HCT116 (cell line): ENCODE measurements at regions not wholly inside any gene's neighbourhood (a gene's known extent, or its start where the extent isn't known, plus 50 kb on each side); places are given as distances from the start of the nearest gene placed in this dataset.

Experiments used
- ATAC-seq: fragments of 200-7000 bp; cut with Tn5 transposase; 2 replicates; pipeline ENCODE4 v1.9.1; 2020; ENCODE audit warnings: mild to moderate bottlenecking, moderate library complexity
- BruUV-seq: library from RNA; stranded (reverse); fragments of 400-500 nt; replicated peaks from 2 replicates; lab custom pipeline; 2021; lab: Mats Ljungman, UMichigan
- CTCF ChIA-PET: fragments of 300-600 bp; sonication (Branson Sonifier 250); formaldehyde crosslinking; loops from one replicate; lab custom pipeline; 2021; ENCODE audit warnings: antibody characterized with exemption; lab: Charles Lee
- POLR2A ChIA-PET: fragments of 300-600, 350-600 bp; sonication (Branson Sonifier 250); formaldehyde crosslinking; loops from one replicate; lab custom pipeline; 2021; ENCODE audit warnings: antibody characterized with exemption; lab: Charles Lee
- RAD21 ChIA-PET, 2 experiments: fragments of 300-600 bp; sonication (Branson Sonifier 250); formaldehyde crosslinking; loops; one replicate each; lab custom pipeline; 2023; ENCODE audit warnings: low total read pairs in 2 of 2; ENCODE audit not compliant: uncharacterized antibody in 2 of 2, unreplicated experiment in 2 of 2, low non-redundant PET in 1 of 2; lab: Charles Lee
- DNase-seq: peaks from one replicate; pipeline ENCODE4 v3.0.0-alpha.2; 2010; ENCODE audit warnings: low read depth, low spot score
- H2AFZ ChIP-seq: fragments of 200-600 bp; shearing (Covaris generic), sonication (generic); 2 replicates; pipeline ENCODE4 v1.6.1; 2017; ENCODE audit warnings: low read depth, mixed run types, mixed read lengths, antibody characterized with exemption, low read length; ENCODE audit not compliant: poor library complexity, severe bottlenecking
- H3K27ac ChIP-seq: 2 replicates; pipeline ENCODE4 v1.5.1; 2012; ENCODE audit warnings: low read depth, low read length
- H3K27me3 ChIP-seq: fragments of 200-600 bp; sonication (generic); 2 replicates; pipeline ENCODE4 v1.6.1; 2016; ENCODE audit warnings: mixed run types, low read length, mixed read lengths; ENCODE audit not compliant: insufficient read depth
- H3K36me3 ChIP-seq, 2 experiments: fragments of 200-500 bp in 1 of 2; fragments of 200-600 bp in 1 of 2; sonication (Bioruptor generic) in 1 of 2; sonication (generic) in 1 of 2; 2 replicates each; pipeline versions ENCODE4 v1.5.1 to v1.6.1; 2014 to 2016; ENCODE audit warnings: low read length in 2 of 2, inconsistent platforms in 1 of 2, mixed read lengths in 1 of 2, mixed run types in 1 of 2; ENCODE audit not compliant: insufficient read depth in 2 of 2, control insufficient read depth in 1 of 2
- H3K4me1 ChIP-seq, 2 experiments: fragments of 200-600 bp in 1 of 2; sonication (generic) in 1 of 2; 2 replicates each; pipeline versions ENCODE4 v1.5.1 to v1.6.1; 2012 to 2017; ENCODE audit warnings: low read length in 2 of 2, inconsistent platforms in 1 of 2, mild to moderate bottlenecking in 1 of 2, mixed read lengths in 1 of 2, mixed run types in 1 of 2, moderate library complexity in 1 of 2; ENCODE audit not compliant: insufficient read depth in 2 of 2, control insufficient read depth in 1 of 2
- H3K4me2 ChIP-seq: fragments of 200-600 bp; sonication (generic); 2 replicates; pipeline ENCODE4 v1.6.1; 2017; ENCODE audit warnings: mixed run types, low read length, mixed read lengths
- H3K4me3 ChIP-seq, 2 experiments: fragments of 200-600 bp in 1 of 2; sonication (generic) in 1 of 2; replicated peaks in 1 of 2; 2 replicates each; pipeline ENCODE4 v1.5.1; 2011 to 2016; ENCODE audit warnings: low read length in 2 of 2, control low read depth in 1 of 2, low read depth in 1 of 2, mild to moderate bottlenecking in 1 of 2, mixed read lengths in 1 of 2, mixed run types in 1 of 2
- H3K79me2 ChIP-seq: fragments of 200-600 bp; sonication (generic); 2 replicates; pipeline ENCODE4 v1.6.1; 2017; ENCODE audit warnings: mild to moderate bottlenecking, mixed run types, low read length, moderate library complexity, mixed read lengths; ENCODE audit not compliant: insufficient read depth
- H3K9ac ChIP-seq: fragments of 200-600 bp; sonication (generic); 2 replicates; pipeline ENCODE4 v1.6.1; 2016; ENCODE audit warnings: low read length, mixed read lengths
- H3K9me2 ChIP-seq: fragments of 200-600 bp; sonication (generic), shearing (Covaris generic); 2 replicates; pipeline ENCODE4 v1.6.1; 2017; ENCODE audit warnings: mixed run types, mild to moderate bottlenecking, moderate library complexity; ENCODE audit not compliant: insufficient read depth
- H3K9me3 ChIP-seq, 2 experiments: fragments of 200-500 bp in 1 of 2; fragments of 200-600 bp in 1 of 2; sonication (Bioruptor generic) in 1 of 2; sonication (generic) in 1 of 2; 2 replicates each; pipeline ENCODE4 v1.6.1; 2014 to 2017; ENCODE audit warnings: low read length in 2 of 2, mixed read lengths in 2 of 2, inconsistent platforms in 1 of 2, low read depth in 1 of 2, mild to moderate bottlenecking in 1 of 2, mixed run types in 1 of 2, moderate library complexity in 1 of 2; ENCODE audit not compliant: control insufficient read depth in 1 of 2, insufficient read depth in 1 of 2
- H4K20me1 ChIP-seq: fragments of 200-600 bp; sonication (generic), shearing (Covaris generic); 2 replicates; pipeline ENCODE4 v1.6.1; 2017; ENCODE audit warnings: mixed run types, mild to moderate bottlenecking, moderate library complexity; ENCODE audit not compliant: insufficient read depth
- CBX3 ChIP-seq: IDR thresholded peaks from 2 replicates; pipeline ENCODE4 v1.6.1; 2012; ENCODE audit warnings: low read depth
- CEBPB ChIP-seq: IDR thresholded peaks from 2 replicates; pipeline ENCODE4 v1.6.1; 2012; ENCODE audit warnings: low read depth
- EGR1 ChIP-seq: IDR thresholded peaks from 2 replicates; pipeline ENCODE4 v1.6.1; 2012; ENCODE audit warnings: low read depth
- EZH2 ChIP-seq: fragments of 200-600 bp; sonication (generic); IDR thresholded peaks from 2 replicates; pipeline ENCODE4 v1.6.1; 2017; ENCODE audit warnings: antibody characterized with exemption, mixed run types
- RAD21 ChIP-seq: IDR thresholded peaks from 2 replicates; pipeline ENCODE4 v1.6.1; 2012; ENCODE audit warnings: low read depth, mild to moderate bottlenecking
- SP1 ChIP-seq: IDR thresholded peaks from 2 replicates; pipeline ENCODE4 v1.6.1; 2012; ENCODE audit warnings: low read depth
- TCF7L2 ChIP-seq: IDR thresholded peaks from 2 replicates; pipeline ENCODE4 v1.7.0; 2011; ENCODE audit warnings: borderline replicate concordance, inconsistent platforms; ENCODE audit not compliant: insufficient read depth, insufficient read length; ENCODE audit errors: extremely low read depth
- intact Hi-C: fragments of 100-400 bp; cut with micrococcal nuclease; formaldehyde crosslinking; loops from 2 replicates; pipeline ENCODE4 v1.10.0; 2022
- TF ChIP-seq, protein P1 (sequence below): IDR thresholded peaks from 2 replicates; pipeline ENCODE4 v1.6.1; 2012
- TF ChIP-seq, protein P2 (sequence below): IDR thresholded peaks from 2 replicates; pipeline ENCODE4 v1.6.1; 2012
- TF ChIP-seq, protein P3 (sequence below): IDR thresholded peaks from 2 replicates; pipeline ENCODE4 v1.6.1; 2012; ENCODE audit warnings: low read depth

- H3K4me3 ChIP-seq = no peak overlapping the region
- no peak overlapping the region for H3K9ac ChIP-seq
- ChIA-PET RAD21 (no interaction called here), CTCF (no interaction called here), POLR2A (no interaction called here)
- H3K79me2 ChIP-seq = no peaks in the 10 kb centered on the region
- no peaks in the 10 kb centered on the region for H4K20me1 ChIP-seq
- no peaks in the 10 kb centered on the region for H3K27me3 ChIP-seq
- H3K9me3 ChIP-seq = no peaks in the 10 kb centered on the region
- H3K4me1 ChIP-seq = no peaks in the 10 kb centered on the region
- TF ChIP-seq, protein P1, sequence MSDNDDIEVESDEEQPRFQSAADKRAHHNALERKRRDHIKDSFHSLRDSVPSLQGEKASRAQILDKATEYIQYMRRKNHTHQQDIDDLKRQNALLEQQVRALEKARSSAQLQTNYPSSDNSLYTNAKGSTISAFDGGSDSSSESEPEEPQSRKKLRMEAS = no peak
- TF ChIP-seq CBX3 (no peak), EGR1 (no peak), SP1 (no peak), TCF7L2 (no peak)
- no peak overlapping the region for H3K27ac ChIP-seq
- no peaks in the 10 kb centered on the region for H3K9me2 ChIP-seq
- H3K4me2 ChIP-seq = no peak overlapping the region
- ATAC-seq (no peak), DNase-seq (no peak)
- H2AFZ ChIP-seq = no peak overlapping the region
- intact Hi-C loops = no loop called here
- H3K36me3 ChIP-seq = no peaks in the 10 kb centered on the region
- BruUV-seq = no TSS peak
Observed at GRCh38 chr21:35533893-35534292, 484.8 kb upstream of the RUNX1 start.

DNA sequence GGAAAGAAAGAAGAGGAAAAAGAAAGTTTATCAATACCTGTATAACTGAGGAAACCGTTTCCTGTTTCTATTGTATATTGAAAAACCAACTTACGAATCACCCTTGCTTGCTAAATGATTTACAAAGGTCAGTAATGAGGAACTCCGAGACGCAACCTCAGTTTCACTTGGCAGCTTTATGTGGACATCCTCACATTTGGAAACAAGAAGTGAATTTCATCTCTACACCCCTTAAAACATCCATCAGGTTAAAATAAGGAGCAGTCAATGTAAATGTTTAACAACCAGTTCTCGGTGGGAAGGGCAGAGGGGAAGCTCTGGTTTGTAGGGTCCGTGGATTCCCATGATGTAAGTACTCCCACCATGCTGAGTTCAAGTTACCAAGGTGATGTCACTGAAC is 481.7 kb upstream of the RUNX1 start:
- no peaks in the 10 kb centered on the region for H3K36me3 ChIP-seq
- ATAC-seq = no peak
- ChIA-PET CTCF (no interaction called here), POLR2A (no interaction called here)
- H3K4me3 ChIP-seq = no peak overlapping the region
- no peak overlapping the region for H3K27ac ChIP-seq
- no peaks in the 10 kb centered on the region for H3K27me3 ChIP-seq
- TF ChIP-seq, protein P1 = no peak
- no peak for TF ChIP-seq TCF7L2
- no peak for TF ChIP-seq RAD21
- TF ChIP-seq, protein P2, sequence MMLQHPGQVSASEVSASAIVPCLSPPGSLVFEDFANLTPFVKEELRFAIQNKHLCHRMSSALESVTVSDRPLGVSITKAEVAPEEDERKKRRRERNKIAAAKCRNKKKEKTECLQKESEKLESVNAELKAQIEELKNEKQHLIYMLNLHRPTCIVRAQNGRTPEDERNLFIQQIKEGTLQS = no peak
- no peak for TF ChIP-seq CEBPB
- TF ChIP-seq, protein P3, sequence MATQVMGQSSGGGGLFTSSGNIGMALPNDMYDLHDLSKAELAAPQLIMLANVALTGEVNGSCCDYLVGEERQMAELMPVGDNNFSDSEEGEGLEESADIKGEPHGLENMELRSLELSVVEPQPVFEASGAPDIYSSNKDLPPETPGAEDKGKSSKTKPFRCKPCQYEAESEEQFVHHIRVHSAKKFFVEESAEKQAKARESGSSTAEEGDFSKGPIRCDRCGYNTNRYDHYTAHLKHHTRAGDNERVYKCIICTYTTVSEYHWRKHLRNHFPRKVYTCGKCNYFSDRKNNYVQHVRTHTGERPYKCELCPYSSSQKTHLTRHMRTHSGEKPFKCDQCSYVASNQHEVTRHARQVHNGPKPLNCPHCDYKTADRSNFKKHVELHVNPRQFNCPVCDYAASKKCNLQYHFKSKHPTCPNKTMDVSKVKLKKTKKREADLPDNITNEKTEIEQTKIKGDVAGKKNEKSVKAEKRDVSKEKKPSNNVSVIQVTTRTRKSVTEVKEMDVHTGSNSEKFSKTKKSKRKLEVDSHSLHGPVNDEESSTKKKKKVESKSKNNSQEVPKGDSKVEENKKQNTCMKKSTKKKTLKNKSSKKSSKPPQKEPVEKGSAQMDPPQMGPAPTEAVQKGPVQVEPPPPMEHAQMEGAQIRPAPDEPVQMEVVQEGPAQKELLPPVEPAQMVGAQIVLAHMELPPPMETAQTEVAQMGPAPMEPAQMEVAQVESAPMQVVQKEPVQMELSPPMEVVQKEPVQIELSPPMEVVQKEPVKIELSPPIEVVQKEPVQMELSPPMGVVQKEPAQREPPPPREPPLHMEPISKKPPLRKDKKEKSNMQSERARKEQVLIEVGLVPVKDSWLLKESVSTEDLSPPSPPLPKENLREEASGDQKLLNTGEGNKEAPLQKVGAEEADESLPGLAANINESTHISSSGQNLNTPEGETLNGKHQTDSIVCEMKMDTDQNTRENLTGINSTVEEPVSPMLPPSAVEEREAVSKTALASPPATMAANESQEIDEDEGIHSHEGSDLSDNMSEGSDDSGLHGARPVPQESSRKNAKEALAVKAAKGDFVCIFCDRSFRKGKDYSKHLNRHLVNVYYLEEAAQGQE = no peak
- no peak for TF ChIP-seq SP1
- TF ChIP-seq EZH2 = no peak
- TF ChIP-seq, all 23 proteins: peak for 0
- intact Hi-C loops = no loop called here
- BruUV-seq = no TSS peak
- Histone ChIP-seq H4K20me1 (no peaks in the 10 kb centered on the region), H3K79me2 (no peaks in the 10 kb centered on the region), H3K4me1 (peaks cover 0 to 4% of the 10 kb centered on the region in 2 experiments; a peak in 1 of 4 replicates), H3K9me3 (no peaks in the 10 kb centered on the region), H2AFZ (no peak overlapping the region), H3K4me2 (no peak overlapping the region), H3K9ac (no peak overlapping the region), H3K9me2 (no peaks in the 10 kb centered on the region)
- DNase-seq = no peak
- RAD21 ChIA-PET = no interaction called here
